PC-9 (cell line): ENCODE measurements at regions not wholly inside any gene's neighbourhood (a gene's known extent, or its start where the extent isn't known, plus 50 kb on each side); places are given as distances from the start of the nearest gene placed in this dataset.

Experiments used
- CTCF ChIP-seq: fragments of 200-600 bp; sonication (generic); conservative IDR thresholded peaks from 2 replicates; pipeline ENCODE4 v1.6.1; 2017; ENCODE audit warnings: mixed run types, antibody characterized with exemption, mild to moderate bottlenecking, moderate library complexity
- EZH2 ChIP-seq: fragments of 200-600 bp; sonication (generic); IDR thresholded peaks from 2 replicates; pipeline ENCODE4 v1.8.0; 2017; ENCODE audit warnings: antibody characterized with exemption, low read depth

GRCh38 chrX:13511241-13511943 is 58.0 kb upstream of the EGFL6 start:
- no peak for TF ChIP-seq CTCF
- TF ChIP-seq EZH2 = no peak
